DND-41 (cell line): ENCODE measurements at regions not wholly inside any gene's neighbourhood (a gene's known extent, or its start where the extent isn't known, plus 50 kb on each side); places are given as distances from the start of the nearest gene placed in this dataset.

Experiments
- ATAC-seq: fragments of 200-7000 bp; cut with Tn5 transposase; 3 replicates; pipeline ENCODE4 v1.9.1; 2021; ENCODE audit warnings: low read depth; ENCODE audit not compliant: insufficient read depth
- DNase-seq: peaks from one replicate; pipeline ENCODE4 v3.0.0-alpha.2; 2020
- H2AFZ ChIP-seq: 2 replicates; pipeline ENCODE4 v1.6.0; 2012; ENCODE audit warnings: low read depth, low read length
- H3K27ac ChIP-seq: 2 replicates; pipeline ENCODE4 v1.5.1; 2012; ENCODE audit warnings: low read length, inconsistent platforms
- H3K27me3 ChIP-seq: fragments of 200-600 bp; sonication (generic); 2 replicates; pipeline ENCODE4 v1.6.0; 2012; ENCODE audit warnings: low read length, mild to moderate bottlenecking, inconsistent platforms; ENCODE audit not compliant: insufficient read depth, poor library complexity
- H3K36me3 ChIP-seq: 2 replicates; pipeline ENCODE4 v1.5.1; 2012; ENCODE audit warnings: low read length, inconsistent platforms; ENCODE audit not compliant: insufficient read depth
- H3K4me1 ChIP-seq: 2 replicates; pipeline ENCODE4 v1.5.1; 2012; ENCODE audit warnings: mild to moderate bottlenecking, low read length; ENCODE audit not compliant: insufficient read depth
- H3K4me2 ChIP-seq: 2 replicates; pipeline ENCODE4 v1.6.0; 2012; ENCODE audit warnings: mild to moderate bottlenecking, moderate library complexity, low read length, inconsistent platforms; ENCODE audit not compliant: insufficient read depth
- H3K4me3 ChIP-seq, 2 experiments: fragments of 200-600 bp in 1 of 2; shearing (Covaris generic) in 1 of 2; 2 replicates each; pipeline ENCODE4 v1.5.1; 2012 to 2016; ENCODE audit warnings: inconsistent platforms in 2 of 2, low read length in 2 of 2, mild to moderate bottlenecking in 2 of 2, low read depth in 1 of 2, moderate library complexity in 1 of 2
- H3K79me2 ChIP-seq: 2 replicates; pipeline ENCODE4 v1.6.0; 2012; ENCODE audit warnings: low read length, inconsistent platforms; ENCODE audit not compliant: insufficient read depth
- H3K9ac ChIP-seq: 2 replicates; pipeline ENCODE4 v1.6.0; 2012; ENCODE audit warnings: low read depth, mild to moderate bottlenecking, inconsistent platforms, low read length, moderate library complexity
- H3K9me3 ChIP-seq: 2 replicates; pipeline ENCODE4 v1.5.1; 2012; ENCODE audit warnings: low read length, moderate library complexity, mild to moderate bottlenecking, inconsistent platforms; ENCODE audit not compliant: insufficient read depth, severe bottlenecking
- H4K20me1 ChIP-seq: 2 replicates; pipeline ENCODE4 v1.6.0; 2012; ENCODE audit warnings: low read length; ENCODE audit not compliant: insufficient read depth
- EZH2 ChIP-seq: IDR thresholded peaks from 3 replicates; pipeline ENCODE4 v1.6.1; 2012; ENCODE audit warnings: borderline replicate concordance, low read depth, mild to moderate bottlenecking, moderate library complexity, low read length, inconsistent platforms; ENCODE audit not compliant: severe bottlenecking
- TF ChIP-seq, protein P1 (sequence below): IDR thresholded peaks from 2 replicates; pipeline ENCODE4 v1.5.1; 2012; ENCODE audit warnings: borderline replicate concordance, low read length, moderate library complexity, mild to moderate bottlenecking; ENCODE audit not compliant: poor library complexity, severe bottlenecking; ENCODE audit errors: extremely low read depth

DNA sequence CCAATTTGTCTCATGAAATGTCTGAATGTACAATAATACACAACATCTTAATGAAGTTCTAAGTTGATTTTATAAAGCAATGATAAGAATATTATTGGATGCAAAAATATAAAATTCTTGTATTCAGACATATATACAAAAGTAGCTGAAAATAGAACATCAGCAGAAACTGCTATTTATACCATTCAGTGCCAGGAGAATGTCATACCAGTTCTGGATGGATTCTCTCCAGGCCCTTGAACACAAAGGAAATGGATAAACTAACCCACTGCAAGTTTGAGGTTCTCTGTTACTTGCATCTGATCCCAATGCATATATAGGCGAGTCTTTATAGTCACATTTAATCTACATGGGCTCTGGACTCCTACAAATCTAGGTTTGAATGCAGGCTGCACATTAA, 126.3 kb upstream of the KLF3 start:
- DNase-seq = no peak
- no peaks in the 10 kb centered on the region for H3K9me3 ChIP-seq
- H2AFZ ChIP-seq = no peak overlapping the region
- H3K27ac ChIP-seq = no peak overlapping the region
- no peak overlapping the region for H3K4me3 ChIP-seq
- no peaks in the 10 kb centered on the region for H3K79me2 ChIP-seq
- no peaks in the 10 kb centered on the region for H3K27me3 ChIP-seq
- no peaks in the 10 kb centered on the region for H3K36me3 ChIP-seq
- H3K4me1 ChIP-seq = no peaks in the 10 kb centered on the region
- TF ChIP-seq EZH2 = no peak
- TF ChIP-seq, protein P1, sequence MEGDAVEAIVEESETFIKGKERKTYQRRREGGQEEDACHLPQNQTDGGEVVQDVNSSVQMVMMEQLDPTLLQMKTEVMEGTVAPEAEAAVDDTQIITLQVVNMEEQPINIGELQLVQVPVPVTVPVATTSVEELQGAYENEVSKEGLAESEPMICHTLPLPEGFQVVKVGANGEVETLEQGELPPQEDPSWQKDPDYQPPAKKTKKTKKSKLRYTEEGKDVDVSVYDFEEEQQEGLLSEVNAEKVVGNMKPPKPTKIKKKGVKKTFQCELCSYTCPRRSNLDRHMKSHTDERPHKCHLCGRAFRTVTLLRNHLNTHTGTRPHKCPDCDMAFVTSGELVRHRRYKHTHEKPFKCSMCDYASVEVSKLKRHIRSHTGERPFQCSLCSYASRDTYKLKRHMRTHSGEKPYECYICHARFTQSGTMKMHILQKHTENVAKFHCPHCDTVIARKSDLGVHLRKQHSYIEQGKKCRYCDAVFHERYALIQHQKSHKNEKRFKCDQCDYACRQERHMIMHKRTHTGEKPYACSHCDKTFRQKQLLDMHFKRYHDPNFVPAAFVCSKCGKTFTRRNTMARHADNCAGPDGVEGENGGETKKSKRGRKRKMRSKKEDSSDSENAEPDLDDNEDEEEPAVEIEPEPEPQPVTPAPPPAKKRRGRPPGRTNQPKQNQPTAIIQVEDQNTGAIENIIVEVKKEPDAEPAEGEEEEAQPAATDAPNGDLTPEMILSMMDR = no peak
- H4K20me1 ChIP-seq = no peaks in the 10 kb centered on the region
- ATAC-seq = no peak
- H3K9ac ChIP-seq = no peak overlapping the region
- H3K4me2 ChIP-seq = no peak overlapping the region

DNA sequence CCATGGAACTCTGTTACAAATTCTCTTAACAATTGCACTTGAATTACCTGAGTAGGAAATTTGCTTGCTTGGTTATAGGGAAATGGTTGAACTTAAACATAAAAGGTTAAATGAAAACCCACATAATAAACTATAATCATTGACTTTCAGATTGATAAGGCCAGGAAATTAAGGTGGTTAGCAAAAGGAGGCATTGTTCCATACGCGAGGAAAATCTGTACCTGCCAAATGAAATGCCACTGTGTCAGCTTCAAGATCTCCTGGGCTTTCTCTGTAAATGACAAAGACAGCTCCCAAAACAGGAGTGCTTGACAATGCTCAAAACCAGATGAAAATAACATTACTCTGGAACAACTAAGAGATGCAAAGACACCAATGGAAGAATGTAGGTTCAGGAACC, 125.5 kb upstream of the KLF3 start:
- Histone ChIP-seq H3K9ac (no peak overlapping the region), H3K4me1 (no peaks in the 10 kb centered on the region), H3K27ac (no peak overlapping the region), H2AFZ (no peak overlapping the region), H3K4me3 (no peak overlapping the region), H3K9me3 (no peaks in the 10 kb centered on the region), H3K4me2 (no peak overlapping the region), H3K36me3 (no peaks in the 10 kb centered on the region), H3K79me2 (no peaks in the 10 kb centered on the region), H3K27me3 (no peaks in the 10 kb centered on the region), H4K20me1 (no peaks in the 10 kb centered on the region)
- no peak for TF ChIP-seq EZH2
- TF ChIP-seq, protein P1 = no peak
- DNase-seq (no peak), ATAC-seq (no peak)

DNA sequence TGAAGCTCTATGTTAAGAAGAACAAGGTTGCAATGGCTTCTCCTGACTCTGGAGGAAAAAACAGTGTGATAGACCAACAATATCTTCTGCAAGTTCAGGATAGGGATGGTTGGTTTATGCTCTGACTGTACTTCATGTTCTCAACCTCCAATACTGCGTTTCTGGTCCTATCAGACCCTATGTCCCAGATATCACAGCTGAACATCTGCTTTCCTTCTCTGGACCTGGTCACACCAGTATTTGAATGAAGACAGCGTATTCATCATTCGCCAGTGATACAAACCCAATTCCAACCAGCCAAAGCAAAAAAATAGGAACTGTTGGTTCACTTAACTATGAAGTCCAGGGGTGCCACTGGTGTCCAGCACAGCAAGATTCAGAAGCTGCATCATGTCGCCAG, 124.5 kb upstream of the KLF3 start:
- no peaks in the 10 kb centered on the region for H3K9me3 ChIP-seq
- H3K4me2 ChIP-seq = no peak overlapping the region
- DNase-seq (no peak), ATAC-seq (no peak)
- no peak overlapping the region for H2AFZ ChIP-seq
- no peaks in the 10 kb centered on the region for H3K36me3 ChIP-seq
- H3K27me3 ChIP-seq = no peaks in the 10 kb centered on the region
- H3K79me2 ChIP-seq = no peaks in the 10 kb centered on the region
- TF ChIP-seq, protein P1 = no peak
- no peak for TF ChIP-seq EZH2
- no peak overlapping the region for H3K4me3 ChIP-seq
- no peak overlapping the region for H3K9ac ChIP-seq
- no peak overlapping the region for H3K27ac ChIP-seq
- H4K20me1 ChIP-seq = no peaks in the 10 kb centered on the region
- H3K4me1 ChIP-seq = no peaks in the 10 kb centered on the region

DNA sequence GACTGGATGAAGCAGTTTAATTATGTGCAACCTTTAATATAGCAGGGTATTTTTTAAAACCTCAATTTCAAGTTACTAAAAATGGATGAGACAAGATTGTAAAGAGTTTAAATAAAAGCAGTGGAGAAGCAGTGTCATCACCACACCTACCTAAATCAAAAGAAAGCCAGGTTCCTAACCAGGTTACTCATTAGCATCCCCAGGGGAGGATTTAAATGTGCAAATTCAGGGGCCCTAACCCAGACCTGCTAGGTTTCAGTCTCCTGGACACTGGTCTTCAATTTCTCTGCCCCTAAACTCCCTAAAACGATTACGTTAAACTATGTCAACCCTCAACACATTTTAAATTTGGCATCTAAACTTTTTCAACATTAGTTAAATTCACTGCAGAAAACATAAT, 116.9 kb upstream of the KLF3 start:
- TF ChIP-seq EZH2 = no peak
- TF ChIP-seq, protein P1 = no peak
- Histone ChIP-seq H3K27ac (no peak overlapping the region), H3K4me3 (no peak overlapping the region), H4K20me1 (no peaks in the 10 kb centered on the region), H2AFZ (no peak overlapping the region), H3K9ac (no peak overlapping the region), H3K79me2 (no peaks in the 10 kb centered on the region), H3K9me3 (no peaks in the 10 kb centered on the region), H3K4me2 (no peak overlapping the region), H3K36me3 (no peaks in the 10 kb centered on the region), H3K27me3 (no peaks in the 10 kb centered on the region), H3K4me1 (no peaks in the 10 kb centered on the region)
- ATAC-seq = no peak
- no peak for DNase-seq
